Panc1 (cell line): ENCODE measurements at regions not wholly inside any gene's neighbourhood (a gene's known extent, or its start where the extent isn't known, plus 50 kb on each side); places are given as distances from the start of the nearest gene placed in this dataset.

Experiments
- ATAC-seq: fragments of 200-7000 bp; cut with Tn5 transposase; 2 replicates; pipeline ENCODE4 v1.9.1; 2020; ENCODE audit warnings: mild to moderate bottlenecking, moderate library complexity
- BruUV-seq: library from RNA; stranded (reverse); fragments of 400-500 nt; replicated peaks from 2 replicates; lab custom pipeline; 2021; lab: Mats Ljungman, UMichigan
- CTCF ChIA-PET: fragments of 300-600 bp; sonication (Branson Sonifier 250); formaldehyde crosslinking; loops from one replicate; lab custom pipeline; 2022; ENCODE audit warnings: antibody characterized with exemption; lab: Charles Lee
- POLR2A ChIA-PET: fragments of 300-600 bp; sonication (Branson Sonifier 250); formaldehyde crosslinking; loops from one replicate; lab custom pipeline; 2022; ENCODE audit warnings: antibody characterized with exemption; lab: Charles Lee
- DNase-seq: peaks from one replicate; pipeline ENCODE4 v3.0.0-alpha.2; 2010; ENCODE audit warnings: low read depth, low spot score
- H3K27ac ChIP-seq: 2 replicates; pipeline ENCODE4 v1.5.1; 2011; ENCODE audit warnings: mild to moderate bottlenecking, low read length, inconsistent platforms
- H3K27me3 ChIP-seq: fragments of 200-500 bp; sonication (Bioruptor generic); 2 replicates; pipeline ENCODE4 v1.6.0; 2014; ENCODE audit warnings: low read length, inconsistent platforms; ENCODE audit not compliant: control insufficient read depth, insufficient read depth
- H3K36me3 ChIP-seq: fragments of 200-500 bp; sonication (Bioruptor generic); 2 replicates; pipeline ENCODE4 v1.5.1; 2014; ENCODE audit warnings: inconsistent platforms, mild to moderate bottlenecking, low read length, moderate library complexity; ENCODE audit not compliant: control insufficient read depth, insufficient read depth
- H3K4me1 ChIP-seq: 2 replicates; pipeline ENCODE4 v1.5.1; 2011; ENCODE audit warnings: inconsistent platforms, mild to moderate bottlenecking, low read length, moderate library complexity; ENCODE audit not compliant: control insufficient read depth, insufficient read depth
- H3K4me3 ChIP-seq, 2 experiments: 2 replicates each; pipeline ENCODE4 v1.5.1; 2011 to 2012; ENCODE audit warnings: low read depth in 2 of 2, low read length in 2 of 2, mild to moderate bottlenecking in 2 of 2, inconsistent platforms in 1 of 2, moderate library complexity in 1 of 2
- H3K9me3 ChIP-seq: fragments of 200-500 bp; sonication (Bioruptor generic); 2 replicates; pipeline ENCODE4 v1.5.1; 2014; ENCODE audit warnings: low read depth, mild to moderate bottlenecking, inconsistent platforms, low read length, moderate library complexity; ENCODE audit not compliant: control insufficient read depth, insufficient read depth
- CTCF ChIP-seq: fragments of 450-650 bp; IDR thresholded peaks from 2 replicates; pipeline ENCODE4 v1.5.1; 2017; ENCODE audit warnings: mild to moderate bottlenecking
- POLR2AphosphoS5 ChIP-seq: IDR thresholded peaks from 2 replicates; pipeline ENCODE4 v1.6.1; 2012; ENCODE audit warnings: mild to moderate bottlenecking, low read depth, low read length, moderate library complexity
- REST ChIP-seq, 2 experiments: IDR thresholded peaks; 2 replicates each; pipeline ENCODE4 v1.6.1; 2011 to 2012; ENCODE audit warnings: low read depth in 2 of 2, control low read depth in 1 of 2, low read length in 1 of 2, mild to moderate bottlenecking in 1 of 2, moderate library complexity in 1 of 2; ENCODE audit not compliant: insufficient read depth in 1 of 2
- SIN3A ChIP-seq: IDR thresholded peaks from 2 replicates; pipeline ENCODE4 v1.6.1; 2012; ENCODE audit warnings: low read depth, mild to moderate bottlenecking, low read length, moderate library complexity, borderline replicate concordance; ENCODE audit not compliant: insufficient read depth
- TCF7L2 ChIP-seq: IDR thresholded peaks from 2 replicates; pipeline ENCODE4 v1.6.1; 2011; ENCODE audit warnings: mild to moderate bottlenecking, low read depth, low read length, inconsistent platforms
- in situ Hi-C: cut with HindIII; loops from 2 replicates; pipeline ENCODE4 v1.10.0; 2016; ENCODE audit warnings: low sequenced_read_pairs, low pct_unique_long_range_greater_than_20kb
- intact Hi-C: fragments of 100-400 bp; cut with micrococcal nuclease; formaldehyde crosslinking; loops from one replicate; pipeline ENCODE4 v1.10.0; 2022; ENCODE audit not compliant: unreplicated experiment

- H3K4me3 ChIP-seq: peak overlapping the region; percentile 11 to 17; a peak in 2 of 4 replicates
- ATAC-seq: no peak
- H3K4me1 ChIP-seq: peaks cover 77% of the 10 kb centered on the region
- in situ Hi-C loops (no loop called here), intact Hi-C loops (loop anchor here (10.0 kb wide), 1 partner anchor 67 kb away; no protein-coding TSS in a partner anchor)
- no peaks in the 10 kb centered on the region for H3K9me3 ChIP-seq
- H3K27ac ChIP-seq: peak overlapping the region; percentile 90
- no peaks in the 10 kb centered on the region for H3K36me3 ChIP-seq
- no peak for DNase-seq
- no TSS peak for BruUV-seq
- TF ChIP-seq CTCF (no peak; the same call in 1 of the 2 replicates), TCF7L2 (no peak), SIN3A (no peak), REST (IDR thresholded peaks at IDR 0.05; ENCODE audit: insufficient read depth in 1 of 2, low read depth in 2 of 2, low read length in 1 of 2) (no peak), POLR2AphosphoS5 (no peak)
- ChIA-PET CTCF (no interaction called here), POLR2A (interaction anchor here (0.7 to 0.9 kb wide), 2 partner anchors 22 to 304 kb away, joined by 5 to 10 read pairs; partner anchors contain the start of gene IER5L)
- H3K27me3 ChIP-seq: no peaks in the 10 kb centered on the region
Observed at GRCh38 chr9:129481810-129482511, 138.9 kb downstream of the C9orf50 start.

- intact Hi-C loops: loop anchor here (10.0 kb wide), 1 partner anchor 67 kb away; no protein-coding TSS in a partner anchor
Observed at GRCh38 chr9:129481424-129481809, 139.5 kb downstream of the C9orf50 start.

More at GRCh38 chr9:129481424-129481809, 139.5 kb downstream of the C9orf50 start:
- DNase-seq (no peak), ATAC-seq (no peak)
- POLR2A ChIA-PET: no interaction called here
- no TSS peak for BruUV-seq
- no peaks in the 10 kb centered on the region for H3K27me3 ChIP-seq
- in situ Hi-C loops: no loop called here
- H3K9me3 ChIP-seq: no peaks in the 10 kb centered on the region
- H3K36me3 ChIP-seq: no peaks in the 10 kb centered on the region
- TF ChIP-seq SIN3A (no peak), POLR2AphosphoS5 (no peak), TCF7L2 (no peak), REST (IDR thresholded peaks at IDR 0.05; ENCODE audit: insufficient read depth in 1 of 2, low read depth in 2 of 2, low read length in 1 of 2) (no peak), CTCF (no peak)
- peak overlapping the region; percentile 90 for H3K27ac ChIP-seq
- H3K4me1 ChIP-seq: peaks cover 76% of the 10 kb centered on the region
- CTCF ChIA-PET: interaction anchor here (0.6 kb wide), 1 partner anchor 21 kb away, joined by 3 read pairs; no protein-coding TSS in a partner anchor
- H3K4me3 ChIP-seq: no peak overlapping the region
